Thoracic aorta (tissue), 2 donors: ENCODE measurements at regions not wholly inside any gene's neighbourhood (a gene's known extent, or its start where the extent isn't known, plus 50 kb on each side); places are given as distances from the start of the nearest gene placed in this dataset.

Experiments
- ATAC-seq: fragments of 150-250 bp; one replicate; pipeline ENCODE4 v1.8.0; 2017; ENCODE audit warnings: low read depth; ENCODE audit not compliant: insufficient number of reproducible peaks, low FRiP score
- DNase-seq: peaks from one replicate; pipeline ENCODE4 v3.0.0-alpha.2; 2020; ENCODE audit warnings: low spot score
- H3K27ac ChIP-seq, 2 donors: fragments of 200-600 bp; sonication (generic); 1 replicate in 1 of 2; 2 replicates in 1 of 2; pipeline ENCODE4 v1.5.1; 2016; ENCODE audit warnings: mild to moderate bottlenecking in 2 of 2, moderate library complexity in 2 of 2
- H3K27me3 ChIP-seq: fragments of 200-600 bp; sonication (generic); replicated peaks from 2 replicates; pipeline ENCODE4 v1.6.0; 2016; ENCODE audit warnings: mild to moderate bottlenecking; ENCODE audit not compliant: insufficient read depth
- H3K36me3 ChIP-seq: fragments of 200-600 bp; sonication (generic); one replicate; pipeline ENCODE4 v1.5.1; 2016
- H3K4me1 ChIP-seq, 2 donors: fragments of 200-600 bp; sonication (generic); 1 replicate in 1 of 2; 2 replicates in 1 of 2; pipeline versions ENCODE4 v1.5.1 to v1.6.0; 2016; ENCODE audit warnings: low read depth in 2 of 2, mild to moderate bottlenecking in 1 of 2; ENCODE audit not compliant: control insufficient read depth in 1 of 2
- H3K4me3 ChIP-seq: fragments of 200-600 bp; sonication (generic); 2 replicates; pipeline ENCODE4 v1.5.1; 2016; ENCODE audit warnings: mild to moderate bottlenecking
- H3K9me3 ChIP-seq: fragments of 200-600 bp; sonication (generic); 2 replicates; pipeline ENCODE4 v1.5.1; 2016
- CTCF ChIP-seq: fragments of 200-600 bp; sonication (generic); IDR thresholded peaks from one replicate; pipeline ENCODE4 v1.5.1; 2019; ENCODE audit warnings: antibody characterized with exemption

- no peaks in the 10 kb centered on the region for H3K4me1 ChIP-seq
- H3K4me3 ChIP-seq = no peak overlapping the region
- H3K36me3 ChIP-seq = no peaks in the 10 kb centered on the region
- no peaks in the 10 kb centered on the region for H3K9me3 ChIP-seq
- ATAC-seq (no peak), DNase-seq (no peak)
- no peaks in the 10 kb centered on the region for H3K27me3 ChIP-seq
- TF ChIP-seq CTCF = no peak
- no peak overlapping the region for H3K27ac ChIP-seq
Observed at GRCh38 chr5:36751886-36752285, 124.7 kb upstream of the NIPBL start.

GRCh38 chr5:36755342-36755741, 121.2 kb upstream of the NIPBL start:
- ATAC-seq (no peak), DNase-seq (no peak)
- Histone ChIP-seq H3K4me1 (no peaks in the 10 kb centered on the region), H3K27ac (no peak overlapping the region), H3K4me3 (no peak overlapping the region), H3K27me3 (no peaks in the 10 kb centered on the region), H3K36me3 (no peaks in the 10 kb centered on the region), H3K9me3 (no peaks in the 10 kb centered on the region)
- no peak for TF ChIP-seq CTCF

DNA sequence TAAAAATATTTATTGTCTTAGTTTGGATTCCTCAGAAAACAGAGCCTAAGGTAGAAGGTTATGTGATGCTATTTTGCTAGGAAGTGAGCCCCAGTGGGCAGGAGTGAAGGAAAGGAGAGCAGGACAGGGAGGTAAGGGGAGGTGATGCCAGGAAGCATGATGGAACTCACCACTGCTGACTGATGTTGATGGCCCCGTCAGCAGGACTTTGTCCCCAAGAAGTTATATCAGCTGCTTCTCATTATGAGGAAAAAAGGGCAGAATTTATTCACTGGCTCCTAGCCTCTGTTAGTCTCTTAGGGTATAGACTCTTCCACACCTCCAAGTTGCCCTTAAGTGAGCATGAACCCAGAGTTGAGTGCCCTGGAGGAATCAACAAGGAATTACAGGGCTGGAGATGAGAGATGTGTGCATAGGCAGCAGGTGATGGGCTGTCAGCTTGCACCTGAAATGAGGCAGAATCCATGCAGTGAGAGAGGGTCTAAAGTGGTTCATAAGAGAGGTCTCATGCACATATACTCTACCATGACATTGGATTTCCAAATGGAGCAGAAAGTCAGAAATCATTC, 120.6 kb upstream of the NIPBL start:
- Histone ChIP-seq H3K27me3 (no peaks in the 10 kb centered on the region), H3K36me3 (no peaks in the 10 kb centered on the region), H3K27ac (no peak overlapping the region), H3K4me3 (no peak overlapping the region), H3K4me1 (no peaks in the 10 kb centered on the region), H3K9me3 (no peaks in the 10 kb centered on the region)
- no peak for ATAC-seq
- TF ChIP-seq CTCF = no peak
- no peak for DNase-seq

DNA sequence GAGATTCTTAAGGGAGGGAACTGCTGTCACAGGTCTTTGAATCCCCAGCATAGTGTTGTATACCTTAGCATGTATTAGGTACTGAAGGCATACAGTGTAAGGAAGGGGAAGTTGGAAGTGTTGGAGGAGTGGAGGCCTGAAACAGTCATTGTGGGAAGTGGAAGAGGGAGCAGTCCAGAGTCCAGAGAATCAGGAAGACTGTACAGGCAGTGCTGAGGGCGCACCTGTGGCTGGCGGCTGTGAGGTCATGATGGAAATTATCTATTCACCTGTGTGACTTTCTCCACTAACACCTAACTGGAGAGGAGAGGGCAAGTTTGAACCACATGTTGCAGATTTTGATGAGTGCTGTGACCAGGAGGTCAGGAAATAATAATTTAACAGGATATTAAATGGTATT, 119.7 kb upstream of the NIPBL start:
- H3K27me3 ChIP-seq = no peaks in the 10 kb centered on the region
- no peak overlapping the region for H3K27ac ChIP-seq
- H3K4me3 ChIP-seq = no peak overlapping the region
- DNase-seq = no peak
- no peaks in the 10 kb centered on the region for H3K4me1 ChIP-seq
- no peak for ATAC-seq
- no peaks in the 10 kb centered on the region for H3K36me3 ChIP-seq
- no peak for TF ChIP-seq CTCF
- no peaks in the 10 kb centered on the region for H3K9me3 ChIP-seq

DNA sequence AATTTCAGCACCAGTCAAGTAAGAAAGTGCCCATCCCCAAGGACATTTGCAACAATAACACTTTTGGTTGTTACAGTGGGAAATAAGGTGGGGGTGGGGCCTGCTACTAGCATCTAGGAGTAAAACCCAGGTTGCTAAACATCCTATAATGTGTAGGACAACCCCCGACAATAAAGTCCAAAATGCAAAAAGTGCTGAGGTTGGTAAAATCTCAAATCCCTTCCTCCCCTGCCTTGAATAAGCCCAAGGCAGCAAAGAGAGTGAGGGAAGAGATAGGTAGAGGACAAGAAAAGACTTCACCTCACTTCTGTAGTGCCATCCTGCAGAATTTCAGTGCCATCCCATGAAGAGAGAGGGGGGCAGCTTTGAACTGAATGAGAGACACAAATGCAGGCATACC, 117.5 kb upstream of the NIPBL start:
- no peak for ATAC-seq

More for the DNA sequence above, 117.5 kb upstream of the NIPBL start:
- Histone ChIP-seq H3K4me1 (no peaks in the 10 kb centered on the region), H3K4me3 (no peak overlapping the region), H3K27ac (no peak overlapping the region), H3K36me3 (no peaks in the 10 kb centered on the region), H3K9me3 (no peaks in the 10 kb centered on the region), H3K27me3 (no peaks in the 10 kb centered on the region)
- TF ChIP-seq CTCF = no peak
- DNase-seq = no peak
